OCI-LY7 (cell line): ENCODE measurements at regions not wholly inside any gene's neighbourhood (a gene's known extent, or its start where the extent isn't known, plus 50 kb on each side); places are given as distances from the start of the nearest gene placed in this dataset.

Experiments
- CTCF ChIP-seq: fragments of 200-600 bp; sonication (generic); conservative IDR thresholded peaks from 2 replicates; pipeline ENCODE4 v1.5.1; 2014; ENCODE audit warnings: mild to moderate bottlenecking, antibody characterized with exemption, low read length, moderate library complexity, mixed read lengths
- EZH2phosphoT487 ChIP-seq: fragments of 200-600 bp; sonication (generic); IDR thresholded peaks from 2 replicates; pipeline ENCODE4 v1.6.1; 2018; ENCODE audit warnings: low read depth, borderline replicate concordance, mild to moderate bottlenecking, mixed run types, antibody characterized with exemption, low read length, moderate library complexity, mixed read lengths

GRCh38 chr6:22499815-22500214, 69.6 kb upstream of the HDGFL1 start:
- no peak for TF ChIP-seq CTCF
- TF ChIP-seq EZH2phosphoT487: no peak
